BJ (cell line): ENCODE measurements at regions not wholly inside any gene's neighbourhood (a gene's known extent, or its start where the extent isn't known, plus 50 kb on each side); places are given as distances from the start of the nearest gene placed in this dataset.

Experiments
- CTCF ChIA-PET: fragments of 350-600 bp; formaldehyde crosslinking; extraction: SDS; loops from one replicate; lab custom pipeline; 2021; ENCODE audit warnings: antibody characterized with exemption, inconsistent platforms; lab: Yijun Ruan, JAX
- POLR2A ChIA-PET: fragments of 300-600 bp; sonication (Branson Sonifier 250); formaldehyde crosslinking; extraction: SDS; loops from one replicate; lab custom pipeline; 2021; ENCODE audit warnings: antibody characterized with exemption; lab: Charles Lee
- DNase-seq: peaks from one replicate; pipeline ENCODE4 v3.0.0-alpha.2; 2011; ENCODE audit warnings: low read depth
- H3K27me3 ChIP-seq: 2 replicates; pipeline ENCODE4 v1.6.0; 2011; ENCODE audit warnings: low read length; ENCODE audit not compliant: control insufficient read depth, insufficient read depth
- H3K36me3 ChIP-seq: 2 replicates; pipeline ENCODE4 v1.5.1; 2011; ENCODE audit warnings: low read length; ENCODE audit not compliant: control insufficient read depth, insufficient read depth
- H3K4me3 ChIP-seq: 2 replicates; pipeline ENCODE4 v1.5.1; 2011; ENCODE audit warnings: low read depth, mild to moderate bottlenecking, control low read depth, low read length
- CTCF ChIP-seq: IDR thresholded peaks from 2 replicates; pipeline ENCODE4 v1.5.1; 2011; ENCODE audit warnings: low read depth, mild to moderate bottlenecking, control low read depth, inconsistent platforms, low read length, moderate library complexity; ENCODE audit not compliant: insufficient read depth

GRCh38 chr3:194953291-194953690, 267.6 kb downstream of the FAM43A start:
- no peak for DNase-seq
- peaks cover 3% of the 10 kb centered on the region; the same call in 1 of the 2 replicates for H3K27me3 ChIP-seq
- H3K4me3 ChIP-seq, result no peak overlapping the region
- H3K36me3 ChIP-seq, result no peaks in the 10 kb centered on the region
- ChIA-PET POLR2A (no interaction called here), CTCF (interaction anchor here (1.2 to 3.1 kb wide), 2 partner anchors 271 to 282 kb away, joined by 5 to 7 read pairs; partner anchors contain the start of gene LSG1)
- no peak for TF ChIP-seq CTCF

- no peak for TF ChIP-seq CTCF
- Histone ChIP-seq H3K4me3 (no peak overlapping the region), H3K36me3 (no peaks in the 10 kb centered on the region), H3K27me3 (peaks cover 3% of the 10 kb centered on the region; the same call in 1 of the 2 replicates)
- POLR2A ChIA-PET, result no interaction called here
- DNase-seq, result no peak
- CTCF ChIA-PET, result interaction anchor here (1.5 kb wide), 1 partner anchor 273 kb away, joined by 3 read pairs; no protein-coding TSS in a partner anchor
These were observed 269.9 kb downstream of the FAM43A start for GRCh38 chr3:194955546-194955945.

GRCh38 chr3:194955979-194956696, 270.5 kb downstream of the FAM43A start:
- H3K4me3 ChIP-seq, result no peak overlapping the region
- 0 out of 2 replicates have a peak, but pooled peaks cover 1% of the 10 kb centered on the region for H3K27me3 ChIP-seq
- no peak for DNase-seq
- CTCF ChIA-PET, result interaction anchor here (1.5 kb wide), 1 partner anchor 273 kb away, joined by 3 read pairs; no protein-coding TSS in a partner anchor
- no peak for TF ChIP-seq CTCF
- H3K36me3 ChIP-seq, result no peaks in the 10 kb centered on the region
- POLR2A ChIA-PET, result no interaction called here

- POLR2A ChIA-PET, result interaction anchor here (0.6 kb wide), 1 partner anchor 16 kb away, joined by 3 read pairs; no protein-coding TSS in a partner anchor
- no peak overlapping the region for H3K4me3 ChIP-seq
- no peaks in the 10 kb centered on the region for H3K36me3 ChIP-seq
- no peak for DNase-seq
- CTCF ChIA-PET, result interaction anchor here (1.5 kb wide), 1 partner anchor 274 kb away, joined by 3 read pairs; no protein-coding TSS in a partner anchor
- TF ChIP-seq CTCF, result no peak
- H3K27me3 ChIP-seq, result 0 out of 2 replicates have a peak, but pooled peaks cover 1% of the 10 kb centered on the region
These were observed 271.2 kb downstream of the FAM43A start for GRCh38 chr3:194956697-194957396.

GRCh38 chr3:194957743-194958240, 272.1 kb downstream of the FAM43A start:
- DNase-seq, result no peak
- ChIA-PET POLR2A (interaction anchor here (0.6 kb wide), 1 partner anchor 15 kb away, joined by 3 read pairs; no protein-coding TSS in a partner anchor), CTCF (no interaction called here)
- H3K36me3 ChIP-seq, result no peaks in the 10 kb centered on the region
- no peak for TF ChIP-seq CTCF
- no peak overlapping the region for H3K4me3 ChIP-seq
- no peaks in the 10 kb centered on the region for H3K27me3 ChIP-seq
